Ecto neural progenitor cell (in vitro differentiated cells): ENCODE measurements at regions not wholly inside any gene's neighbourhood (a gene's known extent, or its start where the extent isn't known, plus 50 kb on each side); places are given as distances from the start of the nearest gene placed in this dataset.
"Not testable (repeated sequence)": the region's sequence is repeated elsewhere in the genome, so short reads cannot be mapped to it uniquely, and the experiment has no call there.

Experiments
- DNase-seq: peaks from one replicate; pipeline ENCODE4 v3.0.0-alpha.2; 2018; ENCODE audit warnings: low spot score

- DNase-seq: no peak
Observed at GRCh38 chr5:157942595-157942994, 83.7 kb upstream of the CLINT1 start.

DNA sequence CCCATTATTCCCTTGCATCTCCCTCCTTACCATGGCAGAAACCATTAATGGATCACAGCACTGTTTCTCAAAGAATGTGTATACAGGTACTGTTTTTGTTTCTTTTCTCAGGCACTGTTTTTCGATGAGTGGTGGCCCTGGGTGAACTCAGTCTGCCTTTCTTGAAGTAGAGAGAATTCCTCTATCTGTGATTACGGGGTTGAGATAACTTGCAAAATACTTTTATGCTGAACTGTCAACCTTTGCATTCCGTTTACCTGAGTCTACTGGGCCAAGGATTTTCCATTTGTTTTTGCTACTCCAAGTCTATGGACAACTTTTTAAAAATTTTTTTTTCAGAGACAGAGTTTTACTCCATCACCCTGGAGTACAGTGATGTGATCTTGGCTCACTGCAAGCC lies 82.7 kb upstream of the CLINT1 start:
- DNase-seq: no peak

DNA sequence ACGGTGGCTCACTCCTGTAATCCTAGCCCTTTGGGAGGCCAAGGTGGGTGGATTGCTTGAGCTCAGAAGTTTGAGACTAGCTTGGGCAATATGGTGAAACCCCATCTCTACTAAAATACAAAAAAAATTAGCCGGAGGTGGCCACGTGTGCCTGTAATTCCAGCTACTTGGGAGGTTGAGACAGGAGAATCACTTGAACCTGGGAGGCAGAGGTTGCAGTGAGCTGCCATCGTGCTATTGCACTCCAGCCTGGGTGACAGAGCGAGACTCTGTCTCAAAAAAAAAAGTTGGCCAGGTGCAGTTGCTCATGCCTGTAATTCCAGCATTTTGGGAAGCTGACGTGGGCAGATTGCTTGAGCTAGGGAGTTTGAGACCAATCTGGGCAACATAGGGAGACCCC lies 79.2 kb upstream of the CLINT1 start:
- DNase-seq: not testable (repeated sequence)

DNA sequence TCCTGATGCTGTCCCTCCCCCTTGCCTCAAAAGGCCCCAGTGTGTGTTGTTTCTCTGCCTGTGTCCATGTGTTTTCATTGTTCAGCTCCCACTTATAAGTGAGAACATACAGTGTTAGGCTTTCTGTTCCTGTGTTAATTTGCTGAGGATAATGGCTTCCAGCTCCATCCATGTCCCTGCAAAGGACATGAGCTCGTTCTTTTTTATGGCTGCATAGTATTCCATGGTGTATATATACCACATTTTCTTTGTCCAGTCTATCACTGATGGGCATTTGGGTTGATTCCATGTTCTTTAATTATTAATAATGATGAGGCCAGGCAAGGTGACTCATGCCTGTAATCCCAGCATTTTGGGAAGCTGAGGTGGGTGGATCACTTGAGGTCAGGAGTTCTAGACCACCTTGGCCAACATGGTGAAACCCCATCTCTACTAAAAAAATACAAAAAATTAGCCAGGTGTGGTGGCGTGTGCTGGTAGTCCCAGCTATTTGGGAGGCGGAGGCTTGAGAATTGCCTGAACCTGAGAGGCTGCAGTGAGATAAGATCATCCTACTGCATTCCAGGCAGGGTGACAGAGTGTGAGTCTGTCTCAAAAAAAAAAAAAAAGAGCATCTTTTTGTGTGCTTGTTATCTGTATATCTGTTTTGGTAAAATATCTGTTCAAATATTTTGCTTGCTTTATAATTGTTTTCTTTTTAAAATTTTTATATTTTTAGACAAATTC lies 78.0 kb upstream of the CLINT1 start:
- DNase-seq: not testable (repeated sequence)

DNA sequence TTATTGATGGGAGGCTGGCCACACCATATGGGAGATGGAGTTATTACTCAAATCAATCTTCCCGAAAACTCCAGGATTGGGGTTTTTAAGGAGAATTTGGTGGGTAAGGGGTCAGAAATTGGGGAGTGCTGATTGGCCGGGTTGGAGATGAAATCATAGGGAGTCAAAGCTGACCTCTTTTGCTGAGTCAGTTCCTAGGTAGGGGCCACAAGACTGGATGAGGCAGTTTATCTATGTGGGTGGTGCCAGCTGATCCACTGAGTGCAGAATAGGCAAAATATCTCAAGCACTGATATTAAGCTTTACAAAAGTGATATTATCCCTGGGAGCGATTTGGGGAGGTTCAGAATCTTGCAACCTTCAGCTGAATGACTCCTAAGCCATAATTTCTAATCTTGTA lies 75.7 kb upstream of the CLINT1 start:
- DNase-seq: no peak

DNA sequence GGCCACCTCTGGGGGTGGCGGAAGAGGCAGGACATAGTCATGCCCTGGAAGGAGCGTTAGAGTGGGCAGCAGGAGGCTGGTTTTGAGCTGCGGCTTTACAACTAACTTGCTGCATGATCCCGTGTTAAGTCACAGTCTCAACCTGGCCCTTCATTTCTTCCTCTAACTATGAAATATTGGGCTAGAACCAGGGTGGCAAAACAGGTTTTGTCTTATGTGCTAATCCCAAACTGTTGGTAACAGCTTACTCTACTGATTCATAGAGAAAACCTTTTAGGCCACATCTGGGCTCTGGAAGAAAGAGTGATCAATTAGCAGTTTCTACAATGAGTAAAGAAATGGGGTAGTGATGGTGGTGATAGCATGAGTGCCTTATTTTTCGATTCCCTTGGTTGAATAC lies 74.1 kb upstream of the CLINT1 start:
- no peak for DNase-seq

- DNase-seq: no peak
Observed at GRCh38 chr5:157930710-157931109, 71.8 kb upstream of the CLINT1 start.

GRCh38 chr5:157926977-157927376 lies 68.0 kb upstream of the CLINT1 start:
- DNase-seq: no peak

GRCh38 chr5:157925786-157926671 lies 67.1 kb upstream of the CLINT1 start:
- no peak for DNase-seq

DNA sequence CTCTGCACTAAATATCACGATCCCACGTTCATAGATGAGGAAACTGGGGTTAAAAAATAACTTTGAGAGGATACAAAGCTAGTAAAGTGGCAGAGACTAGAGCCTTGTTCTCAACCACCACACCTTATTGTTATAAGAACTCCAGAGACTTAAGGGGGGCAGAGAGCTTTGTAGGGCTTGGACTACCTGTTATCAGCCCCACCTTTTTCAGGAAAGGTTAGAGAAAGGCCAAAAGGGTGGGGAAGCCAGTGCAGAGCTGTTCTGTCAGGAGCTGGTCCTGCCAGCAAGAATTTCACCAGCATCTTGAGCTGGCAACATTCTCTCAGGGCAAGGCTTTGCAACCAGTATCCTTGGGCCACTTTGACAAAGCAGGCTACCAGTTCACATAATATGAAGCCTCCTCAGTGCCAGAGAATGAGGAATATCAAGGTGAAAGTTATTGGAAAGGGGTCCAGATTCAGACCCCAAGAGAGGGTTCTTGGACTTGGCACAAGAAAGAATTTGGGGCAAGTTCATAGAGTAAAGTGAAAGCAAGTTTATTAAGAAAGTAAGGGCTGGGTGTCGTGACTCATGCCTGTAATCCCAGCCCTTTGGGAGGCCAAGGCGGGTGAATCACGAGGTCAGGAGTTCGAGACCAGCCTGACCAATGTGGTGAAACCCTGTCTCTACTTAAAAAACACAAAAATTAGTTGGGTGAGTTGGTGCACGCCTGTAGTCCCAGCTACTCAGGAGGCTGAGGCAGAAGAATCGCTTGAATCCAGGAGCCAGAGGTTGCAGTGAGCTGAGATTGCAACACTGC lies 66.2 kb upstream of the CLINT1 start:
- DNase-seq: no peak

DNA sequence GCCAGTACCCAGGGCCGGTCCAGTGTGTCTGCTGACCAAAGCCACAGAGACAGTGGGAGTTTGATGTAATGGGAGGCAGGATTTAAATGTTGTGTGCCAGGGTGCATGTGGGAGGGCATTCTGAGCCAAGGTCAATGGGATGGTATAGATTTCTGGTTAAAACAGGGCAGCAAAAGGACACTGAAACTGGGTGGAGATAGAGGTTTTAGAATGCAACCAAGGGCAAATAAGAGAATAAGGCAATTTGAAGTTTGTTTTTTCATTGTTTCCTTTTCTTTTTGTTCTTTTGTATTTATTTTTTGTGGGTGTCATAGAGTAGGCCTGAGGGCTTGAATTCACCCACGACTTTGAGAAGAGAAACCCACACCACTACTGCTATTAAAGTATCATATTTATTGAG lies 65.5 kb upstream of the CLINT1 start:
- no peak for DNase-seq

- no peak for DNase-seq
Observed at GRCh38 chr5:157923765-157924164, 64.8 kb upstream of the CLINT1 start.

- no peak for DNase-seq
Observed at GRCh38 chr5:157922026-157922425, 63.1 kb upstream of the CLINT1 start.

- DNase-seq: no peak
Observed at GRCh38 chr5:157920828-157921170, 61.9 kb upstream of the CLINT1 start.

GRCh38 chr5:157918811-157919742 lies 60.1 kb upstream of the CLINT1 start:
- DNase-seq: no peak

- peak; percentile 71 for DNase-seq
Observed at GRCh38 chr5:157917899-157918809, 59.2 kb upstream of the CLINT1 start.

DNA sequence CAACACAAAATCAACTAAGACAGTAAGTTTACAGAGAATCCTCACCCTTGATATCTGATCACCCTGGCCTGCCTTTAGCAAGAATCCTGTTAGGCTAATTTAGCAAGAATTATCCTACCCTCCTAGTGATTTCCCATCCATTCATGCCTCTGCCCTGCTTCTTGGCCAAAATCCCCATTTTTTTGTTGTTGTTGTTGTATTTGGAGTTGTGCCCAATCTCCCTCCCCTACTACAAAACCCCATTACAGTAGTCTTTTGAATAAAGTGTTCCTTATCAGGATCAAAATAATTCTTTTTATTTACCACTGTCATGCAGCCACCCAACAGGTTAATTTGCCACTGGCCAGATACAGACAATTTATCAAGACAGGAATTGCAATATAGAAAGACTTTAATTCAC lies 58.5 kb upstream of the CLINT1 start:
- DNase-seq: no peak

DNA sequence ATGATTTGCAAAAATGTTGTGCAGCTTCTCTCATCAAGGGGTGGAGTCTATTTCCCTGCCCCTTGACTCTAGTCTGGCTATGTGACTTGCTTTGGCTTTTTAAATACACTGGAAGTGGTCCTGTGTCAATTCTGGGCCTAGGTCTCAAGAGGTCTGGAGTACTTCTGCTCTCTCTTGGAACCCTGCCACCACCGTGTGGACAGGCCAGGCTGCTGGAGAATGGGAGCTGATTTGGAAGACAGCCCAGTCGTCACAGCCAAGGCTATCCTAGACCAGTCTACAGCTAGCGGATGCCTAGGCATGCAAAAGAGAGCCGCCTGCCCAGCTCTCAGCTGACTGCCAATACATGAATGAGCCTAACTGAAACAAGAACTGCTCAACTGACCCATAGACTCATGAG lies 56.7 kb upstream of the CLINT1 start:
- DNase-seq: no peak

DNA sequence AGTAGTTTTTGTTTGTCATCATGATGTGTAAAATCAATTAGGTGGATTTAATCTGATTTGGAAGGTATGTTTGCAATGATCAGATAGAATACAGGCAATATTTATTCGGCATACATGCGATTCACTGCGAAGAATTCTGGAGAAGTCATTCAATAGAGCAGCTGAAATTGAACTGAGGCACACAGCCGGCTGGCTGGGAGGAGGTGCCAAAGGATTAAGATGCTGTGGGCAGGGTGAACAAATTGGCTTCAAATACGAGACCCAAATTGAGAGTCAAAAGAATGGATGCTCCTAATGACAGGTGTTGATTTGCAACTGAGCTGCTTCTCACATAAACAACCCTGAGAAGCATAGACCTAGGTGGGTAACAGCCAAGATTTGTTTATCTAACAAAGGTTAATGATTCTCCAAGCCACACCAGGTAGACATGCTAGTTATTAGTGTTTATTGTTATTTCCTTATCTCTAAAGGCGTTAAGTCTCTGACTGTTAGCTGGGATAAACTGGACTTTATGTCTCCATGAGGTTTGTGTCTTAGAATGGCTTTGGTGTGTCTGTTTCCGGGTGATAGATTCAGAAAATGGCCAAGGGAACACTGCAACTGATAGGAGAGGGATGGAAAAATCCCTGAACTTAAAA lies 55.3 kb upstream of the CLINT1 start:
- DNase-seq: no peak

DNA sequence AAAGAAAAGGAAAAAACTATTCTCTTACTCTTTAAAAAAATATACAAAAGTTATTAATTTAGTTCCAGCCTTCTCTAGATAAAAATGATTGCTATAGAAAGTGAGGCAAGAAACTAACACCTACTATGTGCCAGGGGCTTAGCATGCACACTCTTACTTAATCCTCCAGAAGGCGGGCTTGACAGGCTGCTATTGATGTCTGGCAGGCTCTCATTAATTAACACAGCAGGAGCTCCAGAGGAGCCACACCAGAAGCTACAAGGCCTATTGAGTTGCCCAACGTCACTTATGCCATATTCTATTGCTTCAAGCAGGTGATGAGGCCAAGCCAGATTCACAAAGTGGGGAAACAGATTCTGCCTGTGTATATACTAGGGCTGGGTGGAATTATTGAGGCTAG lies 54.6 kb upstream of the CLINT1 start:
- DNase-seq: peak; percentile 53
